SK-N-MC (cell line): ENCODE measurements at regions not wholly inside any gene's neighbourhood (a gene's known extent, or its start where the extent isn't known, plus 50 kb on each side); places are given as distances from the start of the nearest gene placed in this dataset.

Source experiments
- DNase-seq: peaks from one replicate; pipeline ENCODE4 v3.0.0-alpha.2; 2011; ENCODE audit warnings: low read depth, low spot score
- H3K27ac ChIP-seq: fragments of 200-600 bp; sonication (generic); 2 replicates; pipeline ENCODE4 v1.5.1; 2016; ENCODE audit warnings: mixed run types
- H3K36me3 ChIP-seq: fragments of 200-600 bp; sonication (generic); 2 replicates; pipeline ENCODE4 v1.6.1; 2017; ENCODE audit warnings: antibody characterized with exemption, low read length, mixed read lengths; ENCODE audit not compliant: insufficient read depth
- H3K4me3 ChIP-seq: fragments of 200-600 bp; sonication (generic); 2 replicates; pipeline ENCODE4 v1.5.1; 2016
- H3K9ac ChIP-seq: fragments of 200-600 bp; sonication (generic); 2 replicates; pipeline ENCODE4 v1.8.0; 2017; ENCODE audit warnings: mixed run types, mixed read lengths; ENCODE audit not compliant: insufficient read length
- H3K9me3 ChIP-seq: fragments of 200-600 bp; sonication (generic); 2 replicates; pipeline ENCODE4 v1.6.1; 2017; ENCODE audit warnings: low read depth, mild to moderate bottlenecking, antibody characterized with exemption, low read length, moderate library complexity, mixed read lengths
- EZH2 ChIP-seq: fragments of 200-600 bp; sonication (generic); IDR thresholded peaks from one replicate; pipeline ENCODE4 v1.6.1; 2017; ENCODE audit warnings: antibody characterized with exemption
- FOXP2 ChIP-seq: optimal IDR thresholded peaks from 2 replicates; pipeline ENCODE3; 2011; ENCODE audit warnings: mild to moderate bottlenecking, moderate library complexity; ENCODE audit not compliant: insufficient read depth; ENCODE audit errors: extremely low read length, control extremely low read depth
- POLR2AphosphoS5 ChIP-seq: IDR thresholded peaks from 2 replicates; pipeline ENCODE4 v1.6.1; 2012; ENCODE audit warnings: mild to moderate bottlenecking, low read depth, low read length, borderline replicate concordance

GRCh38 chr20:50263831-50264230 is 73.2 kb downstream of the CEBPB start:
- no peak for DNase-seq
- H3K27ac ChIP-seq, result no peak overlapping the region
- no peak overlapping the region for H3K9ac ChIP-seq
- no peaks in the 10 kb centered on the region for H3K36me3 ChIP-seq
- no peak overlapping the region for H3K4me3 ChIP-seq
- no peaks in the 10 kb centered on the region for H3K9me3 ChIP-seq
- TF ChIP-seq FOXP2, result no peak
- TF ChIP-seq EZH2, result no peak
- no peak for TF ChIP-seq POLR2AphosphoS5

- H3K36me3 ChIP-seq, result no peaks in the 10 kb centered on the region
- no peak for TF ChIP-seq POLR2AphosphoS5
- H3K4me3 ChIP-seq, result no peak overlapping the region
- H3K9ac ChIP-seq, result no peak overlapping the region
- DNase-seq, result no peak
- H3K27ac ChIP-seq, result no peak overlapping the region
- no peaks in the 10 kb centered on the region for H3K9me3 ChIP-seq
Measured at GRCh38 chr20:50264534-50265145, 74.0 kb downstream of the CEBPB start.

GRCh38 chr20:50265245-50265946 is 74.8 kb downstream of the CEBPB start:
- no peak for DNase-seq
- H3K36me3 ChIP-seq, result no peaks in the 10 kb centered on the region
- no peak overlapping the region for H3K9ac ChIP-seq

GRCh38 chr20:50266293-50267040 is 75.8 kb downstream of the CEBPB start:
- Histone ChIP-seq H3K27ac (no peak overlapping the region), H3K4me3 (peak overlapping the region; percentile 0; the same call in 1 of the 2 replicates), H3K36me3 (no peaks in the 10 kb centered on the region), H3K9ac (no peak overlapping the region), H3K9me3 (no peaks in the 10 kb centered on the region)
- DNase-seq, result no peak
- no peak for TF ChIP-seq EZH2
- TF ChIP-seq POLR2AphosphoS5, result no peak
- TF ChIP-seq FOXP2, result no peak

More at GRCh38 chr20:50265245-50265946, 74.8 kb downstream of the CEBPB start:
- H3K4me3 ChIP-seq, result no peak overlapping the region
- no peak overlapping the region for H3K27ac ChIP-seq
- no peaks in the 10 kb centered on the region for H3K9me3 ChIP-seq
- no peak for TF ChIP-seq FOXP2
- no peak for TF ChIP-seq EZH2
- TF ChIP-seq POLR2AphosphoS5, result no peak

DNA sequence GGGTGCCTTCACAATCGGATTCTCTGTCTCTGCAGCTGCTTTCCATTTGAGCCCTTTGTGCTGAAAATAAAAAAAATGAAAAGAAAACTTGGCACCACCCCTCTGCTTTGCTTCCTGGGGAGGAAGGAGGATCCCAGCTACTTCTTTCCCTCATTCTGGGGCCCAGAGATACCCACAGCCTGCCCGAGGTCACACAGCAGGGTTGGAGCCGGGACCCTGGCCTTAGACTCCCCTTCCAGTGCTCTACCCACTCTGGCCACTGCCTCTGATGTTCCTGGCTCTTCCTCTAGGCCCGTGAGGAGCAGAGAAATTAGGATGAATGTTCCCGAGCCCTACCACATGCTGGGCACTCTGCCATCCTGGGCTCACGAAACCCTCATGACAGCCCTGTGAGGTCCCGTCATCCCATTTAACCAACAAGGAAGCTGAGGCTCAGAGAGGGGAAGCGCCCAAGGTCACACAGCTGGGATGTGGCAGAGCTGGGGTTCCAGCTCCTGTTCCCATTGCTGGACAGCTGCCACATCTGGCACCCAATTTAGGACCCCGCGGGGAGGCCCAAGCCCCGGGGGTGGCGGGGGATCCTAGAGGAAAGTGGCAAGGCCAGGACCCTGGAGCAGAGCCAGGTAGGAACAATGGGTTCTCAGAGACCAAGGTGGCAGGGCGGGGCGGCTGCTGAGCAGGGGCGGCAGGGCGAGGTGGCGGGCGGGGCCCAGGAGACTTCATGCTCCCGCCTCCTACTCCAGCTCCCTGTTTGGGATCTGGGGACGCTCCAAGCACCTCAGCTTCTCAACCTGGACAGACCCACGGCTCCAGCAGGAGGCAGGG is 76.6 kb downstream of the CEBPB start:
- Histone ChIP-seq H3K9me3 (no peaks in the 10 kb centered on the region), H3K36me3 (no peaks in the 10 kb centered on the region), H3K4me3 (peak overlapping the region; percentile 0; the same call in 1 of the 2 replicates), H3K9ac (no peak overlapping the region), H3K27ac (no peak overlapping the region)
- DNase-seq, result no peak
- TF ChIP-seq FOXP2, result no peak
- TF ChIP-seq POLR2AphosphoS5, result no peak
- no peak for TF ChIP-seq EZH2

- Histone ChIP-seq H3K36me3 (no peaks in the 10 kb centered on the region), H3K4me3 (no peak overlapping the region), H3K9me3 (no peaks in the 10 kb centered on the region), H3K27ac (no peak overlapping the region), H3K9ac (no peak overlapping the region)
- TF ChIP-seq EZH2, result no peak
- TF ChIP-seq FOXP2, result no peak
- no peak for TF ChIP-seq POLR2AphosphoS5
- DNase-seq, result no peak
Measured at GRCh38 chr20:50267866-50268219, 77.2 kb downstream of the CEBPB start.

GRCh38 chr20:50269091-50270033 is 78.7 kb downstream of the CEBPB start:
- Histone ChIP-seq H3K9ac (no peak overlapping the region), H3K27ac (no peak overlapping the region), H3K4me3 (no peak overlapping the region), H3K9me3 (no peaks in the 10 kb centered on the region), H3K36me3 (no peaks in the 10 kb centered on the region)
- no peak for DNase-seq
- TF ChIP-seq POLR2AphosphoS5 (no peak), EZH2 (no peak), FOXP2 (no peak)
